SH-SY5Y (cell line): ENCODE measurements at regions not wholly inside any gene's neighbourhood (a gene's known extent, or its start where the extent isn't known, plus 50 kb on each side); places are given as distances from the start of the nearest gene placed in this dataset.

ENCODE experiments used
- GATA2 ChIP-seq: IDR thresholded peaks from 2 replicates; pipeline ENCODE4 v1.6.1; 2011; ENCODE audit warnings: mild to moderate bottlenecking, low read depth, low read length
- GATA3 ChIP-seq: IDR thresholded peaks from 2 replicates; pipeline ENCODE4 v1.6.1; 2011; ENCODE audit warnings: low read depth, mild to moderate bottlenecking, low read length, moderate library complexity

GRCh38 chr12:107355004-107355565 lies 261.7 kb upstream of the CRY1 start:
- TF ChIP-seq GATA3 (no peak), GATA2 (no peak)
